Stimulated activated CD4-positive, alpha-beta T cell treated with anti-CD3 and anti-CD28 coated beads, Interleukin-1b, Interleukin-23, amount 100 ng/mL, for 4 hours (primary cell): ENCODE measurements at regions not wholly inside any gene's neighbourhood (a gene's known extent, or its start where the extent isn't known, plus 50 kb on each side); places are given as distances from the start of the nearest gene placed in this dataset.

Experiments used
- DNase-seq, 2 donors: peaks; one replicate each; pipeline ENCODE4 v3.0.0-alpha.2; 2020; ENCODE audit warnings: low read depth in 2 of 2

DNA sequence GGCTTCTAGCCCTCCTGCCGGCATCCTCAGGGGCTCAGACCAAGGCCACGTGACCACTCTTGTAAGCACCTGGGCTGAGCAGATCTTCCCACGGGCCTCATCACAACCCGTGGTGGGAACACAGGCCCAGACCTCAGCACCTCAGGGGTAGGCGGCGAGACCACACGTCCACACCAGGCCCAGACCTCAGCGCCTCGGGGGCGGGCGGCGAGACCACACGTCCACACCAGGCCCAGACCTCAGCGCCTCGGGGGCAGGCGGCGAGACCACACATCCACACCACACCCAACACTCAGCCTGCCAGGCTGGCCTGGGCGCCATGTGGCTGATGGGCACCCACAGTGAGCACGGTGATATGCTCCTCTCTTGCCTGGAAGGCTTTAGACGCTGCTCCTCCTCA lies 334.4 kb upstream of the SALL3 start:
- DNase-seq, result no peak

GRCh38 chr18:78647018-78647417 lies 332.6 kb upstream of the SALL3 start:
- DNase-seq, result no peak

- DNase-seq, result no peak
Observed at GRCh38 chr18:78649421-78649820, 330.2 kb upstream of the SALL3 start.

- no peak for DNase-seq
Observed at GRCh38 chr18:78650926-78651325, 328.7 kb upstream of the SALL3 start.

DNA sequence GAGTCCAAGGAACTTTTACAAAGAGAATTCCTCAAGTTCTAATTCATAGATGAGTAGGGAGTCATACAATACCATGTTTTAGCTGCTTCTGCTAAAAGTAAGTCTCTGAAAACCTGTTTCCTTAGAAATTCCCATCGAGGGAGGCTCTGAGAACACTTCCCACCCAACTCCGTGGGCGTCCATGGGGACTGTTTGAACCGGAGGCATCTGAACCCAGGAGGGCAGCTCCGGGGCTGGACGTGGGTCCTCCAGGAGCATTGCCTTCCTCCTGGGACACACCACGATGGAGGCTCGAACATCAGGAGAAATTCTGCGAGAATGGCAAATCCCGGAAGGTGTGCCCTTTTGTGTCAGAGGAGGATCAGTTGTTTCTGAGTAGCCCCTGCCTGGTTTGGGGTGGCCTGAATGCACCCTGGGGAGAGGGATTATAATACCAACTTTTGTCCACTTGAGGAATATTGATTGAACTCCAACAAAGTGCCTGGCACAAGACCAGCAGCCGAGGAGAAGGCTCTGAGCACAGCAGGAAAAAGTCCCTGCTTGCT lies 327.5 kb upstream of the SALL3 start:
- no peak for DNase-seq

GRCh38 chr18:78655921-78656320 lies 323.7 kb upstream of the SALL3 start:
- no peak for DNase-seq

- DNase-seq, result no peak
Observed at GRCh38 chr18:78656346-78656925, 323.2 kb upstream of the SALL3 start.

DNA sequence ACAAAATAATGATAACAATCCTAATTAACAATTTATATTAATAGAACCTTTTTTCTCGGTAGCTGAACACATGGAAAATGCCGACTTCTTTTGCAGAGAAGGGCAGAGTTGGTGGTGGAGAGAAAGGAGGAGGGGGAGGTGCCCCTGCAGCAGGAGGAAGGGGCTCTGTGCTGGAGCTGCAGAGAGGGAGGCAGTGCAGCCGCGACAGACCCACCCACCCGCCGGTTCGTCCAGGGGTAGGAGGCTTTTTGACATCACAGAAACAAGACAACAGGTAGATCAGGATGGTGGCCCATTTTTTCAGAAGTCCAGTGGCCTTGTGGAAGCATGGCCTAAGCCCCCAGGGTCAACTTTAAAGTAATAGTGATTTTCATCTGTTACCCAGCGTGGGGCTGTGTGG lies 321.1 kb upstream of the SALL3 start:
- DNase-seq, result no peak

GRCh38 chr18:78659057-78659456 lies 320.6 kb upstream of the SALL3 start:
- DNase-seq, result no peak

- DNase-seq, result no peak
Observed at GRCh38 chr18:78659748-78660147, 319.9 kb upstream of the SALL3 start.

DNA sequence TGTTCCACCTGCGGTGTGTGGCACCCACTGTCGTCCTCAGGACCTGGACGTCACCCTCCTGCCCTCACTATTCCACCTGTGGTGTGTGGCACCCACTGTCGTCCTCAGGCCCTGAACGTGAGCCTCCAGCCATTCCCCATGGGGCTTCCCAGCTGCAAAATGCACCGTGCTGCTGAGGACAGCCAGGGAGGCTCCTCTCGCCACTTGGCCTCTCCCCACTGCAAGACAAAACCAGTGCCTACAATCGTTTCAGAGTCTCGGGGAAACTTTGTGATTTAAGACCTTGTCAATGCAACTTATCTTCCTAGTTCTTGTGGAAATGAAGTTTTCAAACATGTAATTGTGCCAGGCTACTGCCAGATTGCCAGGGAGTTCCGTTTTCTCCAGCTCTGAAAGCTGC lies 319.3 kb upstream of the SALL3 start:
- DNase-seq, result no peak

DNA sequence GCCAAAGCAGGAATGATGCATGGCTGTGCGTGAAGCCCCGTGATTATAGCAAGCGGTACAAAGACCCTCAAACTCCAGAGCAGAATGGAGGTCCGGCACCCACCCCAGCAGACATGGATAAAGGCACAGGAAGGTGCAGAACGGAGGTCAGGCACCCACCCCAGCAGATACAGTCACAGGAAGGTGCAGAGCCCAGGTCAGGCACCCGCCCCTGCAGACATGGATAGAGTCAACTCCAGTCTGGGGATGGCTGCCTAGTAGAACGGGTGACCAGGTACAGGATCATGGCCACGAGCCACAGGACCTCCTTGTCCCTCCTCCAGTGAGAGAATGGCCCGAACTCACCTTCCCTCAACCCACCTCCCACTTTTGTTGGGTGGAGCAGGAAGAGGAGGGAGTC lies 318.3 kb upstream of the SALL3 start:
- DNase-seq, result no peak

GRCh38 chr18:78662879-78663278 lies 316.7 kb upstream of the SALL3 start:
- DNase-seq, result no peak

DNA sequence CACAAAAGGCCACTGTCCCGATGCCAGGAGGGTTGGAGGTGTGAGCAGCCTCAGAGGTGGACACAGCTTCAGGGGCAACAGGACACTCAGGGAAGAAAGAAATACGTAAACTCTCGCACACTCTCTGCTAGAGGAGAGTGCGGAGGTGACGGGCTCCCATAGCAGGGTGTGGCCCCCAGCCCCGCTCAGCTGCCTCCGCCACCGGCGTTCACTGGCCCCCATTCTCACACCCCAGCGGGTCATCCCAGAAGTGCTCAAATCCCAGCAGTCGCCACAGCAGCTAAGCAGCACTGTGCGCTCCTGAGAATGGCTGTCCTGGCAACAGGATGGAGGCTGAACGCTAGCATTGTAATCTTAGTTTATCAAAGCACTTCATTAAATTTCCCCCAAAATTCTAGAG lies 315.6 kb upstream of the SALL3 start:
- no peak for DNase-seq

DNA sequence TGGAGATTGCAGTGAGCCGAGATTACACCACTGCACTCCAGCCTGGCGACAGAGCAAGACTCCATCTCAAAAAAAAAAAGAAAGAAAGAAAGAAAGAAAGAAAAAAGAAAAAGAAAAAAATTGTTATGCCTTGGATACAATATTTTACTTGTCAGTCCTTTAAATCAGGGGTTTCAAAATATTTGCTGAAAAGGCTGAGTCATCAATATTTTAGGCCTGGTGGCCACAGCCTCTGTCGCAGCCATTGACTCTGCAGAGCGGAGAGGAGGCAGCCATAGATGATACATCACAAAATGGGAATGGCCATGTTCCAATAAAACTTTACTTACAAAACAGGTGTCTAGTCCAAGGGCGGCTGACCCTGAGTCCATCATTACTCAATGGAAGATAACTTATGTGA lies 314.8 kb upstream of the SALL3 start:
- no peak for DNase-seq

DNA sequence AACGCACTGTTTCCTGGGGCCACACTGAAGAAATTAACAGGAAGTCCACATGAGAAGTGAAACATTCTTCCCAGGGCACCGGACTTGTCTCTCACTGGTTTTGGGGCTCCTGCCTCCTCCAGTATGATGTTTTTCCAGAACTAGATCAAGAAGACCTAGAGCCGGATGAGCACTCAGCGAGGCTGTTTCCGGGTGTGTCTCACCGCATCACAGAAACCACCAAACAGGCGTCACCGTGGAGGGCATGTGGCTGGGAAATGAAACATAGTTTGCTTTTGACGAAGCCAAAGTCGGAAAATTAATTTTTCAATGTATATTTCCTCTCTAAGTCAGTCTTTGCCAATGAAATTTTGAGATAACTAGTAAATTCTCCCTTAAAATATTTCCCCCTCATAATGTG lies 314.0 kb upstream of the SALL3 start:
- DNase-seq, result no peak

DNA sequence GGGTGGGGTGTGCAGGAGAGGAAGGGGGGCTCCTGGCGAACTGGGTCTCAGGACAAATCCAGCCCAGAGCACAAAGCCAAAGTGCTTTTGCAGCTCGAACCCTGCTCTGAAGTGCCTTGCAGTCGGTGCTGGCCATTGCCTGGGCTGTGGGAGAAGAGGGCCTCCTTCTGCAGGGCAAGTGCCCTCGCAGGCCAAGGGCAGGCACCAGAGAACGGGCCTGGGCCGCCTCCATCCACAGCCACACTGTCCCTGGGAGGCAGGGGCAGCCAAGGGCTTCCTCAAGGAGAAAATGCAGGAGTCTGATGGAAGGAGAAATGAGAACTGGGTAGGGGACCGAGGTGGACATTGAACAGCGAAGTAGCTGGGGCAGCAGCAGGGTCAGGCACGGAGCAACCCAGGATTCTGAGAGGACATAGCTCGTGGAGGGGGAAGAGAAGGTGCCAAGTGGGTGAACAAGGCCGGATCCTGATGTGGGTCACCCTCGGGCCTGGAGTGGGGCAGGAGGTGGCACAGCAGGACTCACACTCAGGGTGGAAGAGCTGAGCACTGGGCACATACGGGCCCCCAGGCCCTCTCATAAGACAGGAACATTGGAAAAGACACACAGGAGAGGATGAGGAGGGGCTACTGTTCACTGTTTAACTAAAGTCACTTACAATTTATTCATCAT lies 312.8 kb upstream of the SALL3 start:
- DNase-seq, result no peak

DNA sequence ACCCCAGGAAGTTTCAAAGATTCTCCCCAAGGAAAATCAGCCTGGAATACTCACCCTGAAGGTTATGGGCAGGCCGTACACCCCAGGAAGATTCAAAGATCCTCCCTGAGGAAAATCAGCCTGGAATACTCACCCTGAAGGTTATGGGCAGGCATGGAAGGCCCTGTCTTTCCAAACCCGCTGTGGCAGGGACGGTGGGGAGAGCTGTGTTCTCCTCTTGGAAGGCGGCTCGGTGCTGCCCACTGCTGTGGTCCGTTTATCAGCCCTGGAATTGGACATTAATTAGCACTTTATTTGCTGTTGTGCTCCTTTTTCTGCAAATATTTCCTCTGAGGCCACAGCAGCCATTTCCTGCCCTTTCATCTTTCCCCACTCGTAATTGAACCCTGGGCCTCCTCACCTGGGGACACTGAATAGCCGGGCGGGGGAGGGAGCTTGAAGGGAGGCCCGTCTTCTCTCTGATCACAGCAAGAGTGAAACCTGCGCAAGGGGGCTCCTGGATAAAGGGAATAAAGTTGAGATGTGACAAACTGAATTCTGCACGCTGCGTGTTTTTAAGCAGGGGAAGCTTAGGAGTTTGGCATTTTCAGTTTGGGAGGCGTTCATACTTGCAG lies 308.7 kb upstream of the SALL3 start:
- DNase-seq, result no peak

GRCh38 chr18:78671551-78671950 lies 308.1 kb upstream of the SALL3 start:
- no peak for DNase-seq

DNA sequence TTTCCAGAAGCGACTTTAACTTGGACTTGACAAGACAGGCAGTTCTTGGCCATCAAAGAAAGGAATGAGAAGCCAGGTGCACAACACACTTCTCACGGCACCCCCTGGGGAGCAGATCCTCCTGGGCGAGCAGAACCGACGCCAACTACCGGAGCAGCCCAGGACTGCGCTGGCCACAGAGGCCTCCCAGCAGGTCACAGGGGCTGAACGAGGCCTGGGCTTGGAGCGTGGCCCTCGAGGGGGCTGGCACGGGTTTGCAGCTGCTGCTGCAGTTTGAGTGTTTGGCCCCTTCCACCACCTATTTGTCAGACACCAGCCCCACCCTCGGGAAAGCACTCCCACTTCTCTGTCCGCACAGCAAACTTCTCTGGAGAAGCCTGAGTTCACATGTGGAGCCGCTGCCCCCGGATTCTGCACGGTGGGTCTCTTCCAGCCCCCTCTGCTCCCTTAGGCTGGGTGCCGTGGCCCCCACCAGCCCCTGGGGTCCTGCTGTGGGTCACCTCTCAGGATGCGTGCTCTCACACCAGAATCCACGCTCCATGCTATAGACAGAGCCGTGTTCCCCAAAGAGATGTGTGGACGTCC lies 306.7 kb upstream of the SALL3 start:
- no peak for DNase-seq

DNA sequence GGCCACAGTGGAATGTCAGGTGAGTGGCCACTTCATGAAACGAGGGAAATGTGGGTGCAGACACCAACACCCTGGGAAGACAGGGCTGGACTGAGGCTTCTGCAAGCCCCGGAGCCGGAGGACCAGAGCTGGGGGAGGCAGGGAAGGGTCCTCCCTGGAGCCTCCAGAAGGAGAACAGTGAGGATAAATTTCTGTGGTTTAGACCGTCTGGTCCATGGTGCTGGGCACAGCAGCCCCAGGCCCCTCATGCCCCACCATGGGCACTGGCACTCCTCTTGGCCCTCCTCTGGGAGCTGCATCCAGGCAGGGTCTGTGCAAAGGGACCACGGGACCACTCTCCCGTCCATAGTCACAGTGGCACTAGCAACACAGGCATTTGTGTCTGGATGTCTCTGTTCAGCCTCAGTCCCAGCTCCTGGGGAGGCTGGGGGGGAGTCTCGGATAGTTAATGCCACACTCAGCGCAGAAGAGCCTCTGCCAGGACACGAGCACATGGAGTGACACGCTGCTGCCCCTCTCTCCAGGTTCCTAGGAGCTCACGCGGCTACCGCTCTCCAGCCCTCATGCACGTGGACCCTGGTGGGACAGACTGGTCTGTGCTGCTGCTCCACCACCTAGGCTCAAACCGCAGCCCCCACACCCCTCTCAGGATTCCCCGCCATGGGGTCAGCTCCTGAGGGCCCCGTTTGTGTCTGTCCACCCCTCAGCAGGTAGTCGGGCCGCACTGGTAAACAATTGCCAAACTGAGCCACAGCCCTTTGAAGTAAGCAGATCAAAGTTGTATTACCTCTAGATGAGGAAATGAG lies 305.9 kb upstream of the SALL3 start:
- no peak for DNase-seq

GRCh38 chr18:78675231-78675630 lies 304.4 kb upstream of the SALL3 start:
- no peak for DNase-seq
